SK-N-SH (cell line): ENCODE measurements at regions not wholly inside any gene's neighbourhood (a gene's known extent, or its start where the extent isn't known, plus 50 kb on each side); places are given as distances from the start of the nearest gene placed in this dataset.

Experiments used
- GABPA ChIP-seq: IDR thresholded peaks from 2 replicates; pipeline ENCODE4 v1.4.0; 2012; ENCODE audit warnings: low read depth, mild to moderate bottlenecking
- JUND ChIP-seq: IDR thresholded peaks from 2 replicates; pipeline ENCODE4 v1.4.0; 2012
- NRF1 ChIP-seq: IDR thresholded peaks from 2 replicates; pipeline ENCODE4 v1.6.1; 2012; ENCODE audit warnings: low read depth, mild to moderate bottlenecking, low read length
- TF ChIP-seq, protein P1 (sequence below): IDR thresholded peaks from 2 replicates; pipeline ENCODE4 v1.6.1; 2012; ENCODE audit warnings: mild to moderate bottlenecking, low read depth, low read length, moderate library complexity
- TF ChIP-seq, protein P2 (sequence below): fragments of 200-600 bp; sonication (generic); IDR thresholded peaks from 2 replicates; pipeline ENCODE4 v1.6.1; 2017; ENCODE audit warnings: antibody characterized with exemption, mild to moderate bottlenecking, moderate library complexity
- TF ChIP-seq, protein P3 (sequence below): IDR thresholded peaks from 2 replicates; pipeline ENCODE4 v1.4.0; 2012; ENCODE audit warnings: low read depth
- TF ChIP-seq, protein P4 (sequence below): fragments of 150-350 bp; IDR thresholded peaks from 2 replicates; pipeline ENCODE4 v1.6.1; 2017; ENCODE audit warnings: antibody characterized with exemption, low read length, low read depth, borderline replicate concordance
- TF ChIP-seq, protein P5 (sequence below): IDR thresholded peaks from 2 replicates; pipeline ENCODE4 v1.4.0; 2012; ENCODE audit warnings: low read depth, borderline replicate concordance

DNA sequence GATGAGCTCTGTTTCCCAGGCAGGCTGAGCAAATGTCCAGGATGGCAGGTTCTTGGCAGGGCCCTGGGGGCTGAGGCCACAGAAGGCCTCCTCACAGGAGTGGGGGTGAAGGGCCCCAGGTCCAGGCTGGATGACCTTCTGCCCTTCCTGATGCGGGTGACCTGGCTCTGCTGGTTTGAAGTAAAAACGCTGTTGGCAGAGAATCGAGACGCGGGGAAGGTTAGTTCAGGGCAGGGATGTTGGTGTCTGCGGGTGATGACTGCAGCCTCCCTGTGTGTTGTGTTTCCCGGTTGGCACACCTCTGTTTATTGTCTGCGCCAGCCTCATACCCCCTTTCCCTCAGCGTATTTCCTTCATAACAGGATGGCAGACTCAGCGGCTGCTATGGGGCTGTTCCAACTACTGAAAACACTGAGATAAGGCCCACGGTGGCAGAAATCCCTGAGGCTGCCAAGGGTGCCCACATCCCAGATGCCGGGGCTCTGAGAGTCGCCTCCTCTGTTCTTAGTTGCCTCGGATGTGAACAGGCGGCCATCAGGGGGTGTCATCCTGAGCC is 104.6 kb downstream of the METRNL start:
- no peak for TF ChIP-seq GABPA
- TF ChIP-seq, protein P1, sequence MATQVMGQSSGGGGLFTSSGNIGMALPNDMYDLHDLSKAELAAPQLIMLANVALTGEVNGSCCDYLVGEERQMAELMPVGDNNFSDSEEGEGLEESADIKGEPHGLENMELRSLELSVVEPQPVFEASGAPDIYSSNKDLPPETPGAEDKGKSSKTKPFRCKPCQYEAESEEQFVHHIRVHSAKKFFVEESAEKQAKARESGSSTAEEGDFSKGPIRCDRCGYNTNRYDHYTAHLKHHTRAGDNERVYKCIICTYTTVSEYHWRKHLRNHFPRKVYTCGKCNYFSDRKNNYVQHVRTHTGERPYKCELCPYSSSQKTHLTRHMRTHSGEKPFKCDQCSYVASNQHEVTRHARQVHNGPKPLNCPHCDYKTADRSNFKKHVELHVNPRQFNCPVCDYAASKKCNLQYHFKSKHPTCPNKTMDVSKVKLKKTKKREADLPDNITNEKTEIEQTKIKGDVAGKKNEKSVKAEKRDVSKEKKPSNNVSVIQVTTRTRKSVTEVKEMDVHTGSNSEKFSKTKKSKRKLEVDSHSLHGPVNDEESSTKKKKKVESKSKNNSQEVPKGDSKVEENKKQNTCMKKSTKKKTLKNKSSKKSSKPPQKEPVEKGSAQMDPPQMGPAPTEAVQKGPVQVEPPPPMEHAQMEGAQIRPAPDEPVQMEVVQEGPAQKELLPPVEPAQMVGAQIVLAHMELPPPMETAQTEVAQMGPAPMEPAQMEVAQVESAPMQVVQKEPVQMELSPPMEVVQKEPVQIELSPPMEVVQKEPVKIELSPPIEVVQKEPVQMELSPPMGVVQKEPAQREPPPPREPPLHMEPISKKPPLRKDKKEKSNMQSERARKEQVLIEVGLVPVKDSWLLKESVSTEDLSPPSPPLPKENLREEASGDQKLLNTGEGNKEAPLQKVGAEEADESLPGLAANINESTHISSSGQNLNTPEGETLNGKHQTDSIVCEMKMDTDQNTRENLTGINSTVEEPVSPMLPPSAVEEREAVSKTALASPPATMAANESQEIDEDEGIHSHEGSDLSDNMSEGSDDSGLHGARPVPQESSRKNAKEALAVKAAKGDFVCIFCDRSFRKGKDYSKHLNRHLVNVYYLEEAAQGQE = no peak
- TF ChIP-seq, protein P2, sequence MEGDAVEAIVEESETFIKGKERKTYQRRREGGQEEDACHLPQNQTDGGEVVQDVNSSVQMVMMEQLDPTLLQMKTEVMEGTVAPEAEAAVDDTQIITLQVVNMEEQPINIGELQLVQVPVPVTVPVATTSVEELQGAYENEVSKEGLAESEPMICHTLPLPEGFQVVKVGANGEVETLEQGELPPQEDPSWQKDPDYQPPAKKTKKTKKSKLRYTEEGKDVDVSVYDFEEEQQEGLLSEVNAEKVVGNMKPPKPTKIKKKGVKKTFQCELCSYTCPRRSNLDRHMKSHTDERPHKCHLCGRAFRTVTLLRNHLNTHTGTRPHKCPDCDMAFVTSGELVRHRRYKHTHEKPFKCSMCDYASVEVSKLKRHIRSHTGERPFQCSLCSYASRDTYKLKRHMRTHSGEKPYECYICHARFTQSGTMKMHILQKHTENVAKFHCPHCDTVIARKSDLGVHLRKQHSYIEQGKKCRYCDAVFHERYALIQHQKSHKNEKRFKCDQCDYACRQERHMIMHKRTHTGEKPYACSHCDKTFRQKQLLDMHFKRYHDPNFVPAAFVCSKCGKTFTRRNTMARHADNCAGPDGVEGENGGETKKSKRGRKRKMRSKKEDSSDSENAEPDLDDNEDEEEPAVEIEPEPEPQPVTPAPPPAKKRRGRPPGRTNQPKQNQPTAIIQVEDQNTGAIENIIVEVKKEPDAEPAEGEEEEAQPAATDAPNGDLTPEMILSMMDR = no peak
- TF ChIP-seq, protein P3, sequence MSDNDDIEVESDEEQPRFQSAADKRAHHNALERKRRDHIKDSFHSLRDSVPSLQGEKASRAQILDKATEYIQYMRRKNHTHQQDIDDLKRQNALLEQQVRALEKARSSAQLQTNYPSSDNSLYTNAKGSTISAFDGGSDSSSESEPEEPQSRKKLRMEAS = no peak
- no peak for TF ChIP-seq NRF1
- TF ChIP-seq JUND = no peak
- TF ChIP-seq, protein P4, sequence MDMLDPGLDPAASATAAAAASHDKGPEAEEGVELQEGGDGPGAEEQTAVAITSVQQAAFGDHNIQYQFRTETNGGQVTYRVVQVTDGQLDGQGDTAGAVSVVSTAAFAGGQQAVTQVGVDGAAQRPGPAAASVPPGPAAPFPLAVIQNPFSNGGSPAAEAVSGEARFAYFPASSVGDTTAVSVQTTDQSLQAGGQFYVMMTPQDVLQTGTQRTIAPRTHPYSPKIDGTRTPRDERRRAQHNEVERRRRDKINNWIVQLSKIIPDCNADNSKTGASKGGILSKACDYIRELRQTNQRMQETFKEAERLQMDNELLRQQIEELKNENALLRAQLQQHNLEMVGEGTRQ = no peak
- TF ChIP-seq, protein P5, sequence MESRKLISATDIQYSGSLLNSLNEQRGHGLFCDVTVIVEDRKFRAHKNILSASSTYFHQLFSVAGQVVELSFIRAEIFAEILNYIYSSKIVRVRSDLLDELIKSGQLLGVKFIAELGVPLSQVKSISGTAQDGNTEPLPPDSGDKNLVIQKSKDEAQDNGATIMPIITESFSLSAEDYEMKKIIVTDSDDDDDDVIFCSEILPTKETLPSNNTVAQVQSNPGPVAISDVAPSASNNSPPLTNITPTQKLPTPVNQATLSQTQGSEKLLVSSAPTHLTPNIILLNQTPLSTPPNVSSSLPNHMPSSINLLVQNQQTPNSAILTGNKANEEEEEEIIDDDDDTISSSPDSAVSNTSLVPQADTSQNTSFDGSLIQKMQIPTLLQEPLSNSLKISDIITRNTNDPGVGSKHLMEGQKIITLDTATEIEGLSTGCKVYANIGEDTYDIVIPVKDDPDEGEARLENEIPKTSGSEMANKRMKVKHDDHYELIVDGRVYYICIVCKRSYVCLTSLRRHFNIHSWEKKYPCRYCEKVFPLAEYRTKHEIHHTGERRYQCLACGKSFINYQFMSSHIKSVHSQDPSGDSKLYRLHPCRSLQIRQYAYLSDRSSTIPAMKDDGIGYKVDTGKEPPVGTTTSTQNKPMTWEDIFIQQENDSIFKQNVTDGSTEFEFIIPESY = no peak
